HCT116 (cell line): ENCODE measurements at regions not wholly inside any gene's neighbourhood (a gene's known extent, or its start where the extent isn't known, plus 50 kb on each side); places are given as distances from the start of the nearest gene placed in this dataset.

Source experiments
- CEBPB ChIP-seq: IDR thresholded peaks from 2 replicates; pipeline ENCODE4 v1.6.1; 2012; ENCODE audit warnings: low read depth
- EZH2 ChIP-seq: fragments of 200-600 bp; sonication (generic); IDR thresholded peaks from 2 replicates; pipeline ENCODE4 v1.6.1; 2017; ENCODE audit warnings: antibody characterized with exemption, mixed run types
- EZH2phosphoT487 ChIP-seq: fragments of 200-600 bp; IDR thresholded peaks from 2 replicates; pipeline ENCODE4 v1.6.1; 2018; ENCODE audit warnings: antibody characterized with exemption, borderline replicate concordance
- POLR2A ChIP-seq: IDR thresholded peaks from 2 replicates; pipeline ENCODE4 v1.7.0; 2011; ENCODE audit warnings: borderline replicate concordance; ENCODE audit not compliant: insufficient read depth, insufficient read length; ENCODE audit errors: extremely low read depth
- POLR2AphosphoS5 ChIP-seq: IDR thresholded peaks from 2 replicates; pipeline ENCODE4 v1.6.1; 2011; ENCODE audit warnings: mild to moderate bottlenecking, low read depth, low read length, moderate library complexity
- RAD21 ChIP-seq: IDR thresholded peaks from 2 replicates; pipeline ENCODE4 v1.6.1; 2012; ENCODE audit warnings: low read depth, mild to moderate bottlenecking
- SP1 ChIP-seq: IDR thresholded peaks from 2 replicates; pipeline ENCODE4 v1.6.1; 2012; ENCODE audit warnings: low read depth
- YY1 ChIP-seq: IDR thresholded peaks from 2 replicates; pipeline ENCODE4 v1.6.1; 2011; ENCODE audit warnings: low read length, low read depth, moderate library complexity, mild to moderate bottlenecking; ENCODE audit not compliant: insufficient replicate concordance; ENCODE audit errors: extremely low read depth
- ZBTB33 ChIP-seq: IDR thresholded peaks from 2 replicates; pipeline ENCODE4 v1.6.1; 2011; ENCODE audit warnings: mild to moderate bottlenecking, low read length, moderate library complexity; ENCODE audit not compliant: insufficient replicate concordance; ENCODE audit errors: extremely low read depth
- TF ChIP-seq, protein P1 (sequence below), 3 experiments: fragments of 200-600 bp in 1 of 3; sonication (generic) in 1 of 3; IDR thresholded peaks in 2 of 3; conservative IDR thresholded peaks in 1 of 3; 2 replicates each; pipeline ENCODE4 v1.5.1; 2012 to 2017; ENCODE audit warnings: low read depth in 2 of 3, low read length in 2 of 3, antibody characterized with exemption in 1 of 3, borderline replicate concordance in 1 of 3, control low read depth in 1 of 3, mild to moderate bottlenecking in 1 of 3, mixed read lengths in 1 of 3, mixed run types in 1 of 3, moderate library complexity in 1 of 3; ENCODE audit not compliant: insufficient read depth in 1 of 3
- TF ChIP-seq, protein P2 (sequence below): IDR thresholded peaks from 2 replicates; pipeline ENCODE4 v1.6.1; 2012
- TF ChIP-seq, protein P3 (sequence below): IDR thresholded peaks from 2 replicates; pipeline ENCODE4 v1.6.1; 2012; ENCODE audit warnings: low read depth

DNA sequence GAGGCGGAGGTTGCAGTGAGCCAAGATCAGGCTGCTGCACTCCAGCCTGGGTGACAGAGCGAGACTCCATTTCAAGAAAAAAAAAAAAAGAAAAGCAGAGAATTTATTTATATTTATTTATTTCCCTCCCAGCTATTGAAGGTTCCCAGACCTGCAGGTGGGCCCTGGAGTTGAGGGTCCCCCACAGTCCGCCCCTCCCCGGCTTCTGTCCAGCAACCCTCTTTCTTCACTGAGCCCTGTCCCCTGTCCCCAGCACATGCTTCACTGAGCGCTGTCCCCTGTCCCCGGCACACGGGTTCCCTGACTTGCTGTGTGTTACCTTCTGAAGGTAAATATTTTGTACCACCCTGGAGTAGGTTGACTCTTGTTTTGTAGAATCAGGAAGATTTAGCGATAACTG is 301.7 kb upstream of the PITRM1 start:
- TF ChIP-seq, protein P1, sequence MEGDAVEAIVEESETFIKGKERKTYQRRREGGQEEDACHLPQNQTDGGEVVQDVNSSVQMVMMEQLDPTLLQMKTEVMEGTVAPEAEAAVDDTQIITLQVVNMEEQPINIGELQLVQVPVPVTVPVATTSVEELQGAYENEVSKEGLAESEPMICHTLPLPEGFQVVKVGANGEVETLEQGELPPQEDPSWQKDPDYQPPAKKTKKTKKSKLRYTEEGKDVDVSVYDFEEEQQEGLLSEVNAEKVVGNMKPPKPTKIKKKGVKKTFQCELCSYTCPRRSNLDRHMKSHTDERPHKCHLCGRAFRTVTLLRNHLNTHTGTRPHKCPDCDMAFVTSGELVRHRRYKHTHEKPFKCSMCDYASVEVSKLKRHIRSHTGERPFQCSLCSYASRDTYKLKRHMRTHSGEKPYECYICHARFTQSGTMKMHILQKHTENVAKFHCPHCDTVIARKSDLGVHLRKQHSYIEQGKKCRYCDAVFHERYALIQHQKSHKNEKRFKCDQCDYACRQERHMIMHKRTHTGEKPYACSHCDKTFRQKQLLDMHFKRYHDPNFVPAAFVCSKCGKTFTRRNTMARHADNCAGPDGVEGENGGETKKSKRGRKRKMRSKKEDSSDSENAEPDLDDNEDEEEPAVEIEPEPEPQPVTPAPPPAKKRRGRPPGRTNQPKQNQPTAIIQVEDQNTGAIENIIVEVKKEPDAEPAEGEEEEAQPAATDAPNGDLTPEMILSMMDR (IDR thresholded peaks at IDR 0.05 in 2 of 3, conservative IDR thresholded peaks at IDR 0.05 in 1 of 3; ENCODE audit: borderline replicate concordance in 1 of 3, insufficient read depth in 1 of 3, low read depth in 2 of 3, low read length in 2 of 3): no peak
- no peak for TF ChIP-seq POLR2AphosphoS5
- TF ChIP-seq, protein P2, sequence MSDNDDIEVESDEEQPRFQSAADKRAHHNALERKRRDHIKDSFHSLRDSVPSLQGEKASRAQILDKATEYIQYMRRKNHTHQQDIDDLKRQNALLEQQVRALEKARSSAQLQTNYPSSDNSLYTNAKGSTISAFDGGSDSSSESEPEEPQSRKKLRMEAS: no peak
- TF ChIP-seq RAD21: no peak
- no peak for TF ChIP-seq CEBPB
- no peak for TF ChIP-seq YY1
- no peak for TF ChIP-seq EZH2
- no peak for TF ChIP-seq SP1
- no peak for TF ChIP-seq EZH2phosphoT487
- TF ChIP-seq POLR2A: no peak
- TF ChIP-seq, protein P3, sequence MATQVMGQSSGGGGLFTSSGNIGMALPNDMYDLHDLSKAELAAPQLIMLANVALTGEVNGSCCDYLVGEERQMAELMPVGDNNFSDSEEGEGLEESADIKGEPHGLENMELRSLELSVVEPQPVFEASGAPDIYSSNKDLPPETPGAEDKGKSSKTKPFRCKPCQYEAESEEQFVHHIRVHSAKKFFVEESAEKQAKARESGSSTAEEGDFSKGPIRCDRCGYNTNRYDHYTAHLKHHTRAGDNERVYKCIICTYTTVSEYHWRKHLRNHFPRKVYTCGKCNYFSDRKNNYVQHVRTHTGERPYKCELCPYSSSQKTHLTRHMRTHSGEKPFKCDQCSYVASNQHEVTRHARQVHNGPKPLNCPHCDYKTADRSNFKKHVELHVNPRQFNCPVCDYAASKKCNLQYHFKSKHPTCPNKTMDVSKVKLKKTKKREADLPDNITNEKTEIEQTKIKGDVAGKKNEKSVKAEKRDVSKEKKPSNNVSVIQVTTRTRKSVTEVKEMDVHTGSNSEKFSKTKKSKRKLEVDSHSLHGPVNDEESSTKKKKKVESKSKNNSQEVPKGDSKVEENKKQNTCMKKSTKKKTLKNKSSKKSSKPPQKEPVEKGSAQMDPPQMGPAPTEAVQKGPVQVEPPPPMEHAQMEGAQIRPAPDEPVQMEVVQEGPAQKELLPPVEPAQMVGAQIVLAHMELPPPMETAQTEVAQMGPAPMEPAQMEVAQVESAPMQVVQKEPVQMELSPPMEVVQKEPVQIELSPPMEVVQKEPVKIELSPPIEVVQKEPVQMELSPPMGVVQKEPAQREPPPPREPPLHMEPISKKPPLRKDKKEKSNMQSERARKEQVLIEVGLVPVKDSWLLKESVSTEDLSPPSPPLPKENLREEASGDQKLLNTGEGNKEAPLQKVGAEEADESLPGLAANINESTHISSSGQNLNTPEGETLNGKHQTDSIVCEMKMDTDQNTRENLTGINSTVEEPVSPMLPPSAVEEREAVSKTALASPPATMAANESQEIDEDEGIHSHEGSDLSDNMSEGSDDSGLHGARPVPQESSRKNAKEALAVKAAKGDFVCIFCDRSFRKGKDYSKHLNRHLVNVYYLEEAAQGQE: no peak
- TF ChIP-seq ZBTB33: no peak
